Mucosa of rectum (tissue), 2 donors: ENCODE measurements at regions not wholly inside any gene's neighbourhood (a gene's known extent, or its start where the extent isn't known, plus 50 kb on each side); places are given as distances from the start of the nearest gene placed in this dataset.

Experiments used
- H3K27ac ChIP-seq, 2 donors: one replicate each; pipeline ENCODE4 v1.7.0; 2013; ENCODE audit warnings: inconsistent platforms in 2 of 2, low read depth in 2 of 2, low read length in 2 of 2
- H3K27me3 ChIP-seq, 2 donors: one replicate each; pipeline ENCODE4 v1.7.0; 2013; ENCODE audit warnings: low read length in 2 of 2; ENCODE audit not compliant: control insufficient read depth in 2 of 2, insufficient read depth in 2 of 2
- H3K36me3 ChIP-seq, 2 donors: one replicate each; pipeline ENCODE4 v1.7.0; 2013; ENCODE audit warnings: low read length in 2 of 2; ENCODE audit not compliant: control insufficient read depth in 2 of 2, insufficient read depth in 2 of 2
- H3K4me1 ChIP-seq, 2 donors: one replicate each; pipeline ENCODE4 v1.7.0; 2013; ENCODE audit warnings: low read length in 2 of 2, mild to moderate bottlenecking in 1 of 2; ENCODE audit not compliant: control insufficient read depth in 2 of 2, insufficient read depth in 2 of 2
- H3K4me3 ChIP-seq, 2 donors: one replicate each; pipeline ENCODE4 v1.7.0; 2013; ENCODE audit warnings: low read length in 2 of 2
- H3K9ac ChIP-seq, 2 donors: one replicate each; pipeline ENCODE4 v1.7.0; 2013; ENCODE audit warnings: low read length in 2 of 2, low read depth in 1 of 2, mild to moderate bottlenecking in 1 of 2
- H3K9me3 ChIP-seq, 2 donors: one replicate each; pipeline ENCODE4 v1.7.0; 2013; ENCODE audit warnings: low read length in 2 of 2; ENCODE audit not compliant: control insufficient read depth in 2 of 2
- donor health status: healthy.
- donor health status: Normal muscosa, but diverticular disease.

- Histone ChIP-seq H3K4me1 (no peaks in the 10 kb centered on the region), H3K27ac (no peak overlapping the region), H3K9me3 (no peaks in the 10 kb centered on the region), H3K4me3 (no peak overlapping the region), H3K27me3 (no peaks in the 10 kb centered on the region), H3K36me3 (no peaks in the 10 kb centered on the region), H3K9ac (no peak overlapping the region)
Observed at GRCh38 chr18:52286675-52287074, 53.3 kb upstream of the DCC start.

DNA sequence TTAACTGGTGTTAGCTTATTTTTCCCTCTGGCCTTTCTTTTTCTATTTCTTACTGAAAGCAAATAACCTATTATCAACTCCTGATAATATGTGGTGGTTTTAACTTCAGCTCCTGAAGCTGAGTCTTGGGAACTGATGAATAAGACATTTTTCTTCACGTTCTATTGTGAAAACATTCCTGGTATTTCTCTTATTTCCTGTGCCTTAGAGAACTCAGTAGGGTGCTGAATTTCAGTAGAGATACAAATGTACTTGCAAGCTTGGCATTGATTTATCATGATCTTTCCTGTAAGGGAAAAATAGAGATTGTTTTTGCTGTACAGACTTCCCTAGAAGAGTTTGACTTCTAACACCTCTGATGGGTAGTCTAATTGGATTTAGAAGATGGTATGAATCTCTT is 52.8 kb upstream of the DCC start:
- no peaks in the 10 kb centered on the region for H3K4me1 ChIP-seq

DNA sequence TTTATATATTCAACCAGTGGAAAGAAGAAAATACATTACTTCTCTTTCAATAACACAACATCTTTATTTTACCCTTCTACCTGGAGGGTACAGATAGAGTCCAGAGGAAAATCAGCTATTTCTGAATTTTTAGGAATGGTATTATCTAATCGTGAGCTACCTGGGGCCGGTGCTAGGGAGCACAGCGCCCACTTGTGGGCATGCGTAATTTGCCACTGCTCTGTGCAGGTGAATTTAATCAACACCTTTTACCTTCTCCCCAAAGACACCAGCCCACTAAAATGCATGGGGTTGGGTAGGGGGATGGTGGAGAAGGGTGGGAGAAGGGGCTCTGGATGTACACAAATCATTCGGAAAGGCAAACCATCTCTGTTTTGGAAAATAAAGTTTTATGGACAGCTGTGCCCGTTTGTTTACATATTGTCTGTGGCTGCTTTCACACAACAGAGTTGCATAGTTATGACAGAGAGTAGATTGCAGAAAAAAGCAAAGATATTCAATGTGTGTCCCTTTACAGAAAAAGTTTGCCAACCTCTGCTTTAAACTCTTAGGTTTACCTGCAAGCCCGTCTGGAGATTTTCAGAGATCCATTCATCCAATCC is 51.5 kb upstream of the DCC start:
- Histone ChIP-seq H3K27me3 (no peaks in the 10 kb centered on the region), H3K27ac (no peak overlapping the region), H3K4me1 (no peaks in the 10 kb centered on the region), H3K36me3 (no peaks in the 10 kb centered on the region), H3K4me3 (no peak overlapping the region), H3K9ac (no peak overlapping the region), H3K9me3 (no peaks in the 10 kb centered on the region)

More for the DNA sequence above, 52.8 kb upstream of the DCC start:
- H3K9me3 ChIP-seq = no peaks in the 10 kb centered on the region
- H3K4me3 ChIP-seq = no peak overlapping the region
- no peak overlapping the region for H3K27ac ChIP-seq
- no peaks in the 10 kb centered on the region for H3K36me3 ChIP-seq
- H3K9ac ChIP-seq = no peak overlapping the region
- H3K27me3 ChIP-seq = no peaks in the 10 kb centered on the region

DNA sequence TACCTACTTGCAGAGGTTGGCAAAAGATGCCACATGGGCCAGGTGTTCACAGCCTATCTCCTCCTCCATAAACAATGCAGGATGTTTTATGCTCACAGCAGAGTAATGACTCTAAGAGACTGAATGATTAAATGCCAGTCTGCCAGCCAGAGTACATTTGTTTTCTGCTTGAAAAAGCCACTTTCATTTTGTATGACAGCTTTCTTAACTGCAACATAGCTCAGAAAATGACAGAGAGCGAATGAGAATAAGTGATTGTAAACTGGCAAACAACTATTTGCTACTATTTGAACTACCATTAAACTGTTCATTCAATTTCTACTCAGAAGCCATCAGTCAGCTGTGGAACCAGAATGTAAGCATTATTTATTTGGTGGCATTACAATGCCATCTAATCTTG is 50.6 kb upstream of the DCC start:
- Histone ChIP-seq H3K4me1 (no peaks in the 10 kb centered on the region), H3K9me3 (no peaks in the 10 kb centered on the region), H3K27ac (no peak overlapping the region), H3K36me3 (no peaks in the 10 kb centered on the region), H3K4me3 (no peak overlapping the region), H3K27me3 (no peaks in the 10 kb centered on the region), H3K9ac (no peak overlapping the region)
